ENCODE measurements at regions not wholly inside any gene's neighbourhood (a gene's known extent, or its start where the extent isn't known, plus 50 kb on each side); places are given as distances from the start of the nearest gene placed in this dataset.

DNA sequence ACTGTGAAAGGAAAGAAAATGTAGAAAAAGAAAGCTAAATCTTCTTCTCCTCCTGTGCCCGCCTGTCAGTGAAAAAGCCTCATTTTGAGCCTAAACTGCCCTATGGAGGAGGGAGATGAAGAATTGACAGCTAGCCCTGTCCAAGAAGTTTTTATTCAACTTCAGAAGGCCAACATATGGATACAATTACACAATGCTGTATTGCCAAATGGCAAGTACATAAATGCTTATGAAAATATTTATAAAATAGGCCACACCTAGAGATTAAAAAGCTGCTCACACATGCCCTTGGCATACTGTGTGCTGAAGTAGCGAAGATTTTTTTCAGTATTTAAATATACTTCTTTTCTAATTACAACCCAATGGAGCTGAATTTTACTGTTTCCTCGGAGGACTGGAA is 65.1 kb upstream of the NEBL start:
- no peak for TF ChIP-seq REST (IDR thresholded peaks at IDR 0.05; ENCODE audit: low read depth)
- TF ChIP-seq EGR1 (IDR thresholded peaks at IDR 0.05), result no peak

Measured in Ishikawa (cell line).